NCI-H446 (cell line): ENCODE measurements at regions not wholly inside any gene's neighbourhood (a gene's known extent, or its start where the extent isn't known, plus 50 kb on each side); places are given as distances from the start of the nearest gene placed in this dataset.
A peak's percentile ranks its signal among the peaks of the same experiment; 100 is the strongest.

Experiments used
- DNase-seq, 2 experiments: peaks; one replicate each; lab custom pipeline; 2025; lab: John Stamatoyannopoulos, UW

DNA sequence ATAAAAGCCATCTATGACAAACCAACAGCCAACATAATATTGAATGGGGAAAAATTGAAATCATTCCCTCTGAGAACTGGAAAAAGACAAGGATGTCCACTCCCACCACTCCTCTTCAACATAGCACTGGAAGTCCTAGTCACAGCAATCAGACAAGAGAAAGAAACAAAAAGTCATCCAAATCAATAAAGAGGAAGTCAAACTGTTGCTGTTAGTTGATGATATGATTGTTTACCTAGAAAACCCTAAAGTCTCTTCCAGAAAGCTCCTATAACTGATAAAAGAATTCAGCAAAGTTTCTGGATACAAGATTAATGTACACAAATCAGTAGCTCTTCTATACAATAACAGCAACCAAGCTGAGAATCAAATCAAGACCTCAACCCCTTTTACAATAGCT is 285.1 kb upstream of the PHF14 start:
- no peak for DNase-seq

DNA sequence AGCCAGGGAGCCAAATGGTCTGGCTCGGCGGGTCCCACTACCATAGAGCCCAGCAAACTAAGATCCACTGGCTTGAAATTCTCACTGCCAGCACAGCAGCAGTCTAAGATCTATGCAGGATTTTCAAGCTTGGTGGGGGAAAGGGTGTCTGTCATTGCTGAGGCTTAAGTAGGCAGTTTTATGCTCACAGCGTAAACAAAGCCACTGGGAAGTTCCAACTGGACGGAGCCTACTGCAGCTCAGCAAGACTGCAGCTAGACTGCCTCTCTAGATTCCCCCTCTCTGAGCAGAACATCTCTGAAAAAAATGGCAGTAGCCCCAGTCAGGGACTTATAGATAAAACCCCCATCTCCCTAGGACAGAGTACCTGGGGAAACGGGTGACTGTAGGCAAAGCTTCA is 277.6 kb upstream of the PHF14 start:
- DNase-seq = no peak

DNA sequence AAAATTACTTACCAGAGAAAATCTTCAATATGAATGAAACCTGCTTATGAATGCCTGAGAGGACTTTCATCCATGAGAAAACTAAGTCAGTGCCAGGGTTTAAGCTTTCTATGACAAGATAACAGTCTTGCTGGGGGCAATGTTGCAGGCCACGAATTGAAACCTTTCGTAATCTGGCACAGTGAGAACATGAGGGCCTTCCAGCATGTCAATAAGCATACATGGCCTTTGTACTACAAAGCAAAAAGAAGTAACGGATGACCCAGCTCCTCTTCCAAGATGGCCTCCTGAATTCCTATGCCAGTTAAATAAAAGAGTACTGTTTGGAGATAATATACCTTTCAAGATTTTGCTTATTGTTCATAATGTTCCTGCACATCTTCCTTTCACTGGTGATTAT is 270.6 kb upstream of the PHF14 start:
- DNase-seq = no peak

DNA sequence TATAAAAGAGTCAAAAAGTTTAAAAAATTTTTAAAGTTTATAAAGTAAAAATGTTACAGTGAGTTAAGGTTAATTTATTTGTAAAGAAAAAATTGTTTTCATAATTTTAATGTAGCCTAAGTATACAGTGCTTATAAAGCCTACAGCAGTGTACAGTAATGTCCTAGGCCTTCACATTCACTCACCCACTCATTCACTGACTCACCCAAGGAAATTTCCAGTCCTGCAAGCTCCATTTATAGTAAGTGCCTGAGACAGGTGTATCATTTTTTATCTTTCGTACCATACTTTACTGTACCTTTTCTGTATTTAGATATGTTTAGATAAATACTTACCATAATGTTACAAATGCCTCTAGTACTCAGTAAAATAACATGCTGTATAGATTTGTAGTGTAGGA is 269.7 kb upstream of the PHF14 start:
- no peak for DNase-seq

DNA sequence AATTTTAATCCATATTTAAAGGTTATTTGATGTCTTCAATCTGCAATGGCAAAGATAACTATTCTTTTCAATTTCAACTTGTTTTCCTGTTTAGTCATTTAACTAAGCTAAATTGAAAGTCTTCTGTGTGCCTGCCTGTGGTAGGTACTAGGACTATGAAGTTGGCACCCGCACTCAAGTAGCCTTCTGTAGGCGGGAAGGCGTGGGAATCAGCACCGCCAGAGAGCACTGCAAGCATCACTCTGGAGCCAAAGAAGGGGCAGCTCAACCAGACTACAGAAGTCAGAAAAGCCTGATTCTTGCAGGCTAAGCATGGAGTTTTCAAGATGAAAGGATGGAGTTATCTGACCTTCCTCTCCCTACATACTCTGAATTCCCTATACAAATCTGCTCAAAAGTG is 269.0 kb upstream of the PHF14 start:
- DNase-seq = no peak

DNA sequence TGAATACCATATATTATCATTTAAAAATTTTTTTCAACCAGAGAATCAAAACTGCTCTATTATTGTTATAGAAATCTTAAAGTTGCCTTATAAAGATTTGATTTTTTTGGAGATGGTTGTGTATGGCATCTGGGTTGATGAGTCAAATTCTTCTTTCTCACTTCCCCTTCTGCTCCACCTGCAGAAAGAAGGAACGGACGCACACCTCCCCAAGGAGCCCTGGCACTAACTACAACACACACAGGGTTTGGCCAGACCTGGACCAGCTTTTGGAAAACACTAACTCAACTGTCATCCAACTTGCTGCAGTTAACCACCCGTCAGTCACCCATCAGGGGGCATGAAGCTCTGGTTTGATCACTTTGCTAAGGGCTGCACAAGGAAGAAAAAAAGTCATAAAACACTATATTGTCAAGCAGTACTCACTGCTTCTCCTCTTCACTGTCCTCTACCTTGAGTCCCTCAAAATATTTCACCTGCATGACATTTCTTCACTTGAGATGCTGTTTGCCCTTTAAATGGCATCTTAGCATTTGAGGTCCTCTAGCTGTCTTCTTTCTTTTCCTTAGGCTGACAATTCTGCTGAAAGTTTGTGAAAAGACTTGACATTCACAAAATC is 266.7 kb upstream of the PHF14 start:
- no peak for DNase-seq

DNA sequence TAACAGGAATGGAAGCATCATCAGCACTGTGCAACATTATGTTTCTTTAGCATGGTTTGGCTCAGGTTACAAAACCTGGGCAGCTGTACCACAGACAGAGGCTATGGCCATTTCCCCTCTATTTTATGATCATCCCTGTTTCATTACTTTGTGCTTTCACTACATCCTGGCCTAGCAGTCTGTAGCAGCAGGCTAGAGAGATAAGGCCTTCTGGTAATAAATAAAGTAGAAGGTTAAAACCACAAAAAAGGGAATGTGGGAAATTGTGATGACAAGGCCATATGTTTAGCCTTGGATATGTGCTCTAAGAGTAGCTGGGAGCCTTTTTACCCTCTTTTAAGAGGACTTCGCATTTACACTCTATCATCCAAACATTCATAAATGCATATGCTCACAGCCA is 266.2 kb upstream of the PHF14 start:
- DNase-seq = no peak

DNA sequence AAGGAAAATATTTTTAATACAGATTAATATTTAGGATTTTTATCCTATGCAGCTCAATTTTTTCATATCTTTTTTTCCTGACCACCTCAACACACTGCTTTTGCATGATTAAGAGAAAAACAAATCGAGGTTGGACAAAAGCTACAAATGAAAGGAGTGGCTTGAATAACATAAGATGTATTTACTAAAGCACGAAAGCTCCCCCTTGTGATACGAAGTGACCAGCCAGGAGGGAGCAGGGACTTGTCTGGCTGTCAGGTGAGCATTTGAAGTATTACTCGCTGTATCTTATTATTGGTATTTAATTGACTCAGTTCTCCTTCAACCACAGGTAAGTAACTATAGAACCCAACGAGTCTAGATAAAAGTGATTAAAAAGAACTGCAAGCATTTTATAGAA is 265.2 kb upstream of the PHF14 start:
- peak; percentile 32 to 67 for DNase-seq

DNA sequence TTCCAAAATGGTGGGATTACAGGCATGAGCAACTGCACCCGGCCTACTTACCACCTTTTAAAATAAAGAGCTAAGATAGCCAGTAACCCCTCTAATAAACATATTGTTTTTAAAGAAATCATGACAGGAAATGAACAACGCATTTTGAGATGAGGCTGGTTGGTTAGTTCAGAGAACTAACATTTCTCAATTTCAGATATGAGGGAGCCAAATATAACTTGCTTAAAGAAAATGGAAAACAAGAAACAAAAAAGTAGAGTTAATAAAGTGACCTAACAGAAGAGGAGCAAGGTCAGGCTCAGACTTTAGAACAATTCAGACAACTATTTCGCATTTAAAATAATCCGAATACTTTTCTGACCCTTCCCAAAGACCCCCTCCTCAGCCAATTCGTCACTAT is 254.9 kb upstream of the PHF14 start:
- DNase-seq = no peak

DNA sequence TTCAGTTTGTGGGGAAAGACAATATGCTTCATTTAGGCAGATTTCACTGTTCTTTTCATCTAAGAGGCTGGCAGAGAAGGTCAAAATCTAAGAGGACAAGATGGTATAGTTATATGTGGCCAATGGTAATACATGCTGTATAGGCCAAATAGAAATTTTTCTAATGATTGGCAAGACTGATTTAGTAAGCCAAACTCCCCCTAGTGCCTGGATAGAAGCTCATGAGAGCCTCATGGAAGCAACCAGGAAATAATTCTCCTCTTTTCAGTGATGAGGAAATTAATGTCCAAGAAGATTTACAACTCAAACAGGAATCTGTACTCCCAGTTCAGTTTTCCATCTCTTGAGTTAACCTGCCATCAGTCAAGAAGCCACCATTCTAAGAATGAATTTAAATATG is 253.6 kb upstream of the PHF14 start:
- DNase-seq = no peak

DNA sequence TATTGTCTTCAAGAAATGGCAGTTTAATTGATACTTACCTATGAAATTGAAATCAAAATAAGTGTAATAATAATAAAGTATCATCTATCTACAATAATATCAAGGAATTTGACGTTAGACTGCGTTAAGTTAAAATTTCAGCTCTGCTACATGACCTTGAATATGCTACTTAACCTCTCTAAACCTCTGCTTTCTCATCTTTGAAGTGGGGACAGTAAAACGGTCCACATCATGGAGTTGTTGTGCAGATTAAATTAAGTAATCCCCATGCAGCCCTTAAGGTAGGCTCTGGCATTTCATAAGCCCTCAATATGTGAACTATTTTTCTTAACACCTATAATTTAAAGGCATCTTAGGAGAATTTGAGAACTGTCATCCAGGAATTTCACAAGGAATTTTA is 252.4 kb upstream of the PHF14 start:
- DNase-seq = no peak

DNA sequence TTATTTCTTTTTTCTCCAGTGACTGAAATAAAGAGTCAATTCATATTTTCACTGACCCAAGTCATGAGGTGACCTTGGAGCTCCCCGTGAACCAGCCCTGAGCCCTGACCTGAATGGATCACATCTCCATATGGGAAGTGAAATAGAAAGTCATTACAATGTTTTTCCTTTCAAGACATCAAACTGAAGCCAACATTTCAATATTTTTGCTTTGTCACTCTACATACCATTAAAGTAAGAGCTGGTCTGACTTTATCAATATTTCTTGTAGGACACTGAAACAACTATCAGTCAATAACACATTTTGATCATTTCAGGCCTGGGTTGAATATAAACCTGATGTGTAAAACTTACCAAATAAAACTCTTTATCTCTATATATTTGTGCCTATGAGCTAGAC is 249.8 kb upstream of the PHF14 start:
- DNase-seq = no peak

DNA sequence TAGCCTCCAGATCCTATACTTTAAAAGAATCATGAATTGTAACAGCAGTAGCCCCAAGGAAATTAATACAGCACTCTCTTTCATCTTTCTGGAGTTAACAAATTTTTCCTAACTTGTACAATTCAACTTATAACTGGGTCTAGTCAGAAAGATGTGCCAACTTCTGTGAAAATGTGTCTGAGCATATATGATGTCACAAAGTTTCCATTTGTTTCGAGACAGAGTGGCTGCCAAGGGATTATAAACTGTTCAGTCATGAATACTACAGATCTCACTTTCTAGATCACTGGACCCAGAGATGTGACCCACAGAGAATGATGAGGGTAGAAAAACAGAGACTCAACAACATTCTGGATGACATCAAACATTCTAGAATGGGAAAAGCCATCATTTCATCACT is 249.2 kb upstream of the PHF14 start:
- DNase-seq = no peak

DNA sequence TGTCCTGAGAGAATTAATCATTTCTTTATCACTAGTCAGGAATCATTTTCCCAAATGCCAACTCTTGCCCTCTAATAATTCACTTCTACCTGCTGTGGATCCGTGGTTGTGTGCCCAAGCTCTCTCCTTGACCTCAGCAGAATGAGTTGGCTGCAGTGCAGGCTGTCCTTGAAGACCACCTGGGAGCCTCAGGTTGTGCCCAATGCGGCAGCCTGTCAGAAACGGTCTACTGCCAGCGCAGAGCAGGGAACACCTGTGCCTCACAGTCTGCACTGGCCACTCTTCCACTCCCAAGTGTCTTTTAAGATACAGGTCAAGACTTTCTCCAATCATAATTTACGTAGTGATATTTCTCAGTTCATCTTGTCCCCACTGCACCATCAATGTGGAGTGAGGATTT is 246.0 kb upstream of the PHF14 start:
- no peak for DNase-seq

DNA sequence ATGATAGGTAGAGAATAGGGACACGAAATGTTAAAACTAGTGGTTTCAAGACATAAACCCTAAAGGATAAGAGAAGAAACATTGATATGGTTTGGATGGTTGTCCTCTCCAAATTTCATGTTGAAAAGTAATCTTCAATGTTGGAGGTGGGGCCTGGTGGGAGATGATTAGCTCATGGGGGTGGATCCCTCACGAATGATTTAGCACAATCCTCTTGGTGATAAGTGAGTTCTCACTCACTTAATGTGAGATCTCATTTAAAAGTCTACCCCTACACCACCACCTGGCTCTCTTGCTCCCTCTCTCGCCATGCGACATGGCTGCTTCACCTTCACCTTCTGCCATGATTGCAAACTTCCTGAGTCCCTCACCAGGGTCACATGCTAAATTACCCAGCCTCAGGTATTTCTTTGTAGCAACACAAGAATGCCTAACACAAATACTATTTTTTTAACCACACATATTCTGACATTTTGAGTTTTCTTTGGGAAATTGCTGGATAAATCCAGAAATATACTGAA is 242.4 kb upstream of the PHF14 start:
- DNase-seq = no peak

DNA sequence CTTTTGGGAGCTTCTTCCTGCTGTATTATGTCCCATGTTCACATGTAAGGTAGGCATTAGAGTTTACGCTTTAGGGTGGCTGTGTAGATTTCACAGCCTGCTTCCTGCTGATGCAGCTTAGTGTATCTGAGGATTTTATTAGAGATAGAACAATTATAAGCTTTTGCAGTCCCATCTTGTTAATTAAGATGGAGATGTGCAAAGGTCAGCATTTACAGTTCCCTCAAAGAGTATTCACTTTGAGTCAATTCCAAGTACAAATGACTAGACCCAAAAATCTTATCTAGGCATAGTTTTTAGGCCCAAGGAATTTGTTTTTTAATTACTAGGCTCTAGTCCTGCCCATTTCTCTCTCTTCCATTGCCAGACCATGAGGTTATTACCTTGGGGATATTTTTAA is 239.9 kb upstream of the PHF14 start:
- DNase-seq = no peak

DNA sequence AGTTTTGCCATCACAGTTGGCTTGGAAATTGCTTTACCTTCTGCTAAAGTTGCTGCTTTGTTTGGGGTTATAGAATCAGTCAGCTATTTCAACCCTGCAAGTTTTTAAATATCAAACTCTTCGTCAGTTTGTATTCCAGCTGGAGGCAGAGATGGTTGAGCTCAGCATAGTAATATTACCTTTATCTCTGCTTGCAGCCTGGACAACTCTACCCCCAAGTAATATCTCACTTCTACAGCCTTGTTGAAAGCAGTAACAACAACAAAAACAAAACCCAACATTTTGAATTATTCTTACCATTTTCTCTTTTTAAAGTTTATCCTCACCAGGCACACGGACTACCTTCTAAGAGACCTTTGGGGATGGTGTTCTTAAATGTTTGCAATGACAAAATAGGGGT is 239.1 kb upstream of the PHF14 start:
- DNase-seq = no peak

DNA sequence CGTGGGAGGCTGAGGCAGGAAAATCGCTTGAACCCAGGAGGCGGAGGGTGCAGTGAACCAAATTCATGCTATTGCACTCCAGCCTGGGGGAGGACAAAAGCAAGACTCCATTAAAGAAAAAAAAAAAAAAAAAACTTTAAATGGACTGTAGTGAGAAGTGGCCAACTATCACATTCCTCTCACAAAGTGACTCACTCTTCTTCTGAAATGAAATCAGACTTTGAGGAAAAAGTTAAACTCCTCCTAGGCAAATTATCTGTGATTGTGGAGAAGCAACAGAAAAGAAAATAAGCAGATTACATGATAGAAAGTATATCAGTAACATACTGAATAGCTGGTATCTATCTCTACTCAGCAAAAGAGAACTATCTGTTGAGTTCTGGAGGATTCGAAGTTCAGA is 234.3 kb upstream of the PHF14 start:
- no peak for DNase-seq

DNA sequence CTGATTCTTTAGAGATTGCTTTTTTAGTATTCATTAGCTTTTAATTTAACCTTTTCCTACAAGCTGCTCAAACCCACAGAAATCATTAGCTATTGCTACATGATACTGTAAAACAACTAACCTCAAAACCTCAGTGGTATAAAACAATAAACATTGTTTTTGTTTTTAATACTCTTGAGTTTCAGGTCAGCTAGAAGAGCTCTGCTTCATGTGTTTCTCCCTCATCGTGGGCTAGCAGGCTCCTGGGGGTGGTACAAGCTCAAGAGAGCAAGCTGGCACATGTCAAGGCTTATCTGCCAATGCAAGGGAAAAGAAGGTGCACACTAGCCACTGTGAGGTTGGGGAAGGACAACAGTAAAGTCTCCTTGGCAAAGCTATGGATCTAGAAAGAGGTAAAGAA is 232.9 kb upstream of the PHF14 start:
- DNase-seq = no peak

DNA sequence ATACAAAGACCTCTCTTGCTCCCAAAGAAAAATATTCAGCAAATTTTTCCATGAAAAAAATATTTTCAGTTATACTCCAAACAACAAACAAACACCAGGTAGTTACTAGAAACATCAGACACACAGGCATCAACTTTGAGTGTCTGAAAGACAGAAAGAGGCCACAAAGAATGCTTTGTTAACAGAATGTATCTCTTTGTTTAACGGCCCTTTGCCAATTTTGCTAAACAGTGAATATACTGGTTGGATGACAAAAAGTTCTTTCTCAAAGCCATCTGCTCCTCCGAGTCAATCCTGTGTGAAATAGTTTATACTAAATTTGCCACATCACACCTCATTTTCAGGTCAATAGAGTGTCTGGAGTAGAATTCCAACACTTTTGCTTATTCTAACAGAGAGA is 216.7 kb upstream of the PHF14 start:
- DNase-seq = peak in 1 of 2 experiments; percentile 13

DNA sequence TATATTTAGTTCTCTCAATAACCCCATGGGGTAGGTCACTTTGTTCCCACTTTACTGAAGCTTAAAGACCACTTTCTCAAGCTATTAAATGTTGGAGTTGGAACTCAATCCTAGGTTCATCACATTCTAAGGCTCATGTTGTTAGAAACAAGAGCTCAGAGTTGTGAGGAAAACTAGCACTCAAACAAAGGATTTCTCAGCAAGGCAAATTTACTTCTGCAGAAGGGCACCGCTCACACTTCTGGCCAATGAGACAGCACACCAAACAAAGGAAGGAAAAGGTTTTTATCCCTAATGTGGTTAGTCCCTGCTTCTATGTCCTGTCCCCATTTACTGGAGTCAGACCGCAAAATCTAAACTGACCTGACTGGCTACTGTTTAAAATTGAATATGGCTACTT is 214.6 kb upstream of the PHF14 start:
- DNase-seq = no peak

DNA sequence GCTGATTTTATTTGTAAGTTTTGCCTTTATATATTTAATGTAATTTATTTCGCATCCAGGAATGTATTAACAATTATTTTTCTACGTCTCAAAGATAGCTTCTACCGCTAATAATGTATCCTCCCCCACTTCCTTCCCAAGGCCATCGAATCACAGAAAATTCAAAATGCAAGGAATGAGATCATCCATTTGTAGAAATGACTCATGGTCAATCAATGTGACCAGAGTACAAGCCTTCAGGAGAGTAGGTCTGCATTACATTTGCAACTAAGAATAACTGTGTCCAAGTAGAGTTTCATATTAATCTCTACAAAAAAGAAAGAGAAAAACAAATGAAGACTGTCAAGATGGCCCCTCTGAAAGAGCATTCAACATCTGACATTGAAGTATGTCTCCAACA is 205.9 kb upstream of the PHF14 start:
- DNase-seq = no peak

DNA sequence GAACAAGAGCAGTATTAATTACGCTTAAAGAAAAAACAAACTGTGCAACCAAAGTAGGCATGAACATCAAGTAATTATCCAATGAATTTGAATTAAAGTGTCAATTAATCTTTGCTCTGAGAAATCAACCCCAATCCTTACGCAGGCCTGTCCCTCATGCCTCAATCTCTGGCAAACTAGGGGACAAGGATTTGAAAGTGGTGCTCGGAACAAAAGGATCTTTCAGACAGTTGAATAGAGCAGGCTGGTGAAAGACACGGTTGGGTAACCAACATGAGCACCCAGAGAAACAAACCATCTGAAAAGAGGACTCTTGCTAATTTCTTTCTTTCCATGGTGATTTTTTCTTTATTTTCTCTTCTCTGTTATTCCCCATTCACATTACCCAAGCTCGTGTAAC is 203.5 kb upstream of the PHF14 start:
- DNase-seq = no peak

DNA sequence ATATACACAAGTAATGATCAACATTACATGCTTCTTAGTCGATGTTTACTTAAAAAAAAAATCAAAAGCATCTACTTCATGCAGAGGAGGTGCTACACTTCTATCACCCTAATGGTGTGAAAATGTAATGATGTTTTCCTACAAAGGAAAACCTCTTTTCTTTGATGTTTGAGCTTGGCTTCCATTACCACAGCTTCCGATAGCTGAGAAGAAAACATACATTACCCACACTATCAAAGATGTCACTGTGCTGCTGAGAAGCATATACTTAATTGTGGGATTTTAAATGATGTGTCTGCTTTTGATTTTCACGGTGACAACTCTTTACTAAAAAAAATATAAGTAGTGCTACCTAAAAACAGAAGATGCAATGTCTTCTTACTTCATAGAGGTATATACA is 200.2 kb upstream of the PHF14 start:
- DNase-seq = no peak
